OCI-LY7 (cell line): ENCODE measurements at regions not wholly inside any gene's neighbourhood (a gene's known extent, or its start where the extent isn't known, plus 50 kb on each side); places are given as distances from the start of the nearest gene placed in this dataset.

Source experiments
- EZH2phosphoT487 ChIP-seq: fragments of 200-600 bp; sonication (generic); IDR thresholded peaks from 2 replicates; pipeline ENCODE4 v1.6.1; 2018; ENCODE audit warnings: low read depth, borderline replicate concordance, mild to moderate bottlenecking, mixed run types, antibody characterized with exemption, low read length, moderate library complexity, mixed read lengths
- TF ChIP-seq, protein P1 (sequence below): fragments of 200-600 bp; sonication (generic); conservative IDR thresholded peaks from 2 replicates; pipeline ENCODE4 v1.5.1; 2014; ENCODE audit warnings: mild to moderate bottlenecking, antibody characterized with exemption, low read length, moderate library complexity, mixed read lengths

- TF ChIP-seq, protein P1, sequence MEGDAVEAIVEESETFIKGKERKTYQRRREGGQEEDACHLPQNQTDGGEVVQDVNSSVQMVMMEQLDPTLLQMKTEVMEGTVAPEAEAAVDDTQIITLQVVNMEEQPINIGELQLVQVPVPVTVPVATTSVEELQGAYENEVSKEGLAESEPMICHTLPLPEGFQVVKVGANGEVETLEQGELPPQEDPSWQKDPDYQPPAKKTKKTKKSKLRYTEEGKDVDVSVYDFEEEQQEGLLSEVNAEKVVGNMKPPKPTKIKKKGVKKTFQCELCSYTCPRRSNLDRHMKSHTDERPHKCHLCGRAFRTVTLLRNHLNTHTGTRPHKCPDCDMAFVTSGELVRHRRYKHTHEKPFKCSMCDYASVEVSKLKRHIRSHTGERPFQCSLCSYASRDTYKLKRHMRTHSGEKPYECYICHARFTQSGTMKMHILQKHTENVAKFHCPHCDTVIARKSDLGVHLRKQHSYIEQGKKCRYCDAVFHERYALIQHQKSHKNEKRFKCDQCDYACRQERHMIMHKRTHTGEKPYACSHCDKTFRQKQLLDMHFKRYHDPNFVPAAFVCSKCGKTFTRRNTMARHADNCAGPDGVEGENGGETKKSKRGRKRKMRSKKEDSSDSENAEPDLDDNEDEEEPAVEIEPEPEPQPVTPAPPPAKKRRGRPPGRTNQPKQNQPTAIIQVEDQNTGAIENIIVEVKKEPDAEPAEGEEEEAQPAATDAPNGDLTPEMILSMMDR: no peak
- TF ChIP-seq EZH2phosphoT487: no peak
Observed at GRCh38 chr11:92822410-92822809, 147.0 kb upstream of the MTNR1B start.
